HepG2 (cell line): ENCODE measurements at regions not wholly inside any gene's neighbourhood (a gene's known extent, or its start where the extent isn't known, plus 50 kb on each side); places are given as distances from the start of the nearest gene placed in this dataset.

Experiments used
- BORCS8-MEF2B ChIP-seq: sonication (generic); formaldehyde crosslinking; IDR thresholded peaks from 2 replicates; pipeline ENCODE4 v1.8.0; 2022; ENCODE audit warnings: mild to moderate bottlenecking, missing genetic modification reagents
- CHCHD3 ChIP-seq: sonication (generic); formaldehyde crosslinking; IDR thresholded peaks from 2 replicates; pipeline ENCODE4 v1.8.0; 2022; ENCODE audit warnings: mild to moderate bottlenecking, missing genetic modification reagents, moderate library complexity
- EP300 ChIP-seq, 3 experiments: sonication (generic) in 1 of 3; formaldehyde crosslinking in 1 of 3; IDR thresholded peaks; 2 replicates each; pipeline versions ENCODE4 v1.5.1 to v1.6.1; 2011 to 2020; ENCODE audit warnings: low read depth in 2 of 3, low read length in 2 of 3, borderline replicate concordance in 1 of 3, improper control_type of control experiment in 1 of 3, mild to moderate bottlenecking in 1 of 3, missing genetic modification reagents in 1 of 3, moderate library complexity in 1 of 3
- FOXO1 ChIP-seq: sonication (generic); formaldehyde crosslinking; IDR thresholded peaks from 2 replicates; pipeline ENCODE4 v1.4.0; 2020; ENCODE audit warnings: missing genetic modification reagents
- GPN1 ChIP-seq: sonication (generic); formaldehyde crosslinking; IDR thresholded peaks from 2 replicates; pipeline ENCODE4 v1.5.1; 2020; ENCODE audit warnings: missing genetic modification reagents, borderline replicate concordance
- HOXA9 ChIP-seq: sonication (generic); formaldehyde crosslinking; IDR thresholded peaks from 2 replicates; pipeline ENCODE4 v1.8.1; 2022; ENCODE audit warnings: missing genetic modification reagents, mild to moderate bottlenecking, moderate library complexity, borderline replicate concordance
- MXD3 ChIP-seq: IDR thresholded peaks from 2 replicates; pipeline ENCODE4 v1.6.1; 2016; ENCODE audit warnings: mild to moderate bottlenecking, missing biosample characterization, missing genetic modification reagents
- PBX3 ChIP-seq: sonication (generic); formaldehyde crosslinking; IDR thresholded peaks from 2 replicates; pipeline ENCODE4 v1.8.1; 2023; ENCODE audit warnings: missing genetic modification reagents, inconsistent platforms, borderline replicate concordance
- PRPF4 ChIP-seq: fragments of 200-400 bp; formaldehyde crosslinking; IDR thresholded peaks from 2 replicates; pipeline ENCODE4 v1.6.1; 2016; ENCODE audit warnings: low read length, low read depth; ENCODE audit not compliant: poor library complexity, severe bottlenecking
- RBAK ChIP-seq: sonication (generic); formaldehyde crosslinking; IDR thresholded peaks from 2 replicates; pipeline ENCODE4 v1.5.1; 2020; ENCODE audit warnings: mild to moderate bottlenecking, missing genetic modification reagents
- SIX4 ChIP-seq: sonication (generic); formaldehyde crosslinking; IDR thresholded peaks from 2 replicates; pipeline ENCODE4 v1.4.0; 2020; ENCODE audit warnings: missing genetic modification reagents
- SKI ChIP-seq: fragments of 450-650 bp; IDR thresholded peaks from one replicate; pipeline ENCODE4 v1.6.1; 2018; ENCODE audit warnings: mild to moderate bottlenecking; ENCODE audit not compliant: partially characterized antibody
- SMYD3 ChIP-seq: sonication (generic); formaldehyde crosslinking; IDR thresholded peaks from 2 replicates; pipeline ENCODE4 v1.8.1; 2023; ENCODE audit warnings: mild to moderate bottlenecking, missing genetic modification reagents
- TGIF2 ChIP-seq: IDR thresholded peaks from 2 replicates; pipeline ENCODE4 v1.6.1; 2016; ENCODE audit warnings: control low read depth, missing compliant biosample characterization
- ZBTB10 ChIP-seq: sonication (generic); formaldehyde crosslinking; IDR thresholded peaks from 2 replicates; pipeline ENCODE4 v1.4.0; 2020; ENCODE audit warnings: missing genetic modification reagents, borderline replicate concordance
- ZMAT3 ChIP-seq: sonication (generic); formaldehyde crosslinking; conservative IDR thresholded peaks from 2 replicates; pipeline ENCODE4 v1.7.0; 2021; ENCODE audit warnings: missing genetic modification reagents
- ZNF235 ChIP-seq: sonication (generic); formaldehyde crosslinking; IDR thresholded peaks from 2 replicates; pipeline ENCODE4 v1.8.1; 2023; ENCODE audit warnings: mild to moderate bottlenecking, missing genetic modification reagents, borderline replicate concordance
- ZNF256 ChIP-seq: sonication (generic); formaldehyde crosslinking; conservative IDR thresholded peaks from 2 replicates; pipeline ENCODE4 v1.4.0; 2020; ENCODE audit warnings: missing genetic modification reagents
- ZNF263 ChIP-seq: sonication (generic); formaldehyde crosslinking; IDR thresholded peaks from 2 replicates; pipeline ENCODE4 v1.4.0; 2020; ENCODE audit warnings: missing genetic modification reagents
- ZNF276 ChIP-seq: sonication (generic); formaldehyde crosslinking; IDR thresholded peaks from 2 replicates; pipeline ENCODE4 v1.4.0; 2020; ENCODE audit warnings: mild to moderate bottlenecking, low read depth, missing genetic modification reagents
- ZNF644 ChIP-seq: IDR thresholded peaks from 2 replicates; pipeline ENCODE4 v1.6.1; 2016; ENCODE audit warnings: low read depth
- ZNF772 ChIP-seq: sonication (generic); formaldehyde crosslinking; IDR thresholded peaks from 2 replicates; pipeline ENCODE4 v1.5.0; 2020; ENCODE audit warnings: mild to moderate bottlenecking, missing genetic modification reagents
- ZNF781 ChIP-seq: sonication (generic); formaldehyde crosslinking; IDR thresholded peaks from 2 replicates; pipeline ENCODE4 v1.5.1; 2020; ENCODE audit warnings: borderline replicate concordance, mild to moderate bottlenecking, missing genetic modification reagents; ENCODE audit errors: not compliant biosample characterization
- ZSCAN31 ChIP-seq: sonication (generic); formaldehyde crosslinking; IDR thresholded peaks from 2 replicates; pipeline ENCODE4 v1.5.0; 2020; ENCODE audit warnings: low read depth, mild to moderate bottlenecking, missing genetic modification reagents

- TF ChIP-seq ZNF644 (CRISPR knock-in tag) (peak; percentile 92), PBX3 (CRISPR knock-in tag) (no peak), ZNF256 (peak; percentile 91; the same call in 1 of the 2 replicates), MXD3 (peak; percentile 80; the same call in 1 of the 2 replicates), PRPF4 (no peak), RBAK (CRISPR knock-in tag) (peak; percentile 81), EP300 (IDR thresholded peaks at IDR 0.05; ENCODE audit: low read depth in 2 of 2, low read length in 2 of 2) (peak in 1 of 2 experiments; percentile 98; a peak in 2 of 4 replicates), EP300 (CRISPR knock-in tag; IDR thresholded peaks at IDR 0.05; ENCODE audit: borderline replicate concordance) (peak; percentile 98), ZSCAN31 (CRISPR knock-in tag) (peak; percentile 94), ZBTB10 (peak; percentile 79), SMYD3 (CRISPR knock-in tag) (peak; percentile 21; the same call in 1 of the 2 replicates), ZNF781 (CRISPR knock-in tag) (peak; percentile 85), FOXO1 (CRISPR knock-in tag) (peak; percentile 100), ZNF263 (CRISPR knock-in tag) (peak; percentile 78), CHCHD3 (CRISPR knock-in tag) (no peak), TGIF2 (CRISPR knock-in tag) (peak; percentile 95), BORCS8-MEF2B (CRISPR knock-in tag) (peak; percentile 95), ZMAT3 (peak; percentile 90), ZNF235 (no peak), ZNF772 (peak; percentile 91), GPN1 (CRISPR knock-in tag) (no peak), HOXA9 (CRISPR knock-in tag) (peak; percentile 93; the same call in 1 of the 2 replicates), SKI (peak; percentile 99), ZNF276 (CRISPR knock-in tag) (peak; percentile 83), SIX4 (CRISPR knock-in tag) (peak; percentile 89)
Measured at GRCh38 chr19:56955637-56956216, 115.2 kb upstream of the PEG3 start (continued).
